ENCODE measurements at regions not wholly inside any gene's neighbourhood (a gene's known extent, or its start where the extent isn't known, plus 50 kb on each side); places are given as distances from the start of the nearest gene placed in this dataset.
"Not testable (repeated sequence)": the region's sequence is repeated elsewhere in the genome, so short reads cannot be mapped to it uniquely, and the experiment has no call there.

- no peak for DNase-seq (ENCODE audit: low read depth in 2 of 2)
These were observed 606.1 kb downstream of the KIF4B start for GRCh38 chr5:155619688-155620087.

GRCh38 chr5:155620821-155621410 lies 607.4 kb downstream of the KIF4B start:
- DNase-seq (ENCODE audit: low read depth in 2 of 2): no peak

- no peak for DNase-seq (ENCODE audit: low read depth in 2 of 2)
These were observed 611.2 kb downstream of the KIF4B start for GRCh38 chr5:155624597-155625241.

- DNase-seq (ENCODE audit: low read depth in 2 of 2): no peak
These were observed 611.8 kb downstream of the KIF4B start for GRCh38 chr5:155625315-155625714.

- no peak for DNase-seq (ENCODE audit: low read depth in 2 of 2)
These were observed 612.5 kb downstream of the KIF4B start for GRCh38 chr5:155625897-155626543.

- no peak for DNase-seq (ENCODE audit: low read depth in 2 of 2)
These were observed 613.0 kb downstream of the KIF4B start for GRCh38 chr5:155626592-155626991.

GRCh38 chr5:155628346-155628745 lies 614.8 kb downstream of the KIF4B start:
- DNase-seq (ENCODE audit: low read depth in 2 of 2): no peak

GRCh38 chr5:155629597-155629996 lies 616.0 kb downstream of the KIF4B start:
- no peak for DNase-seq (ENCODE audit: low read depth in 2 of 2)

- no peak for DNase-seq (ENCODE audit: low read depth in 2 of 2)
These were observed 617.6 kb downstream of the KIF4B start for GRCh38 chr5:155631116-155631515.

GRCh38 chr5:155633338-155633957 lies 619.9 kb downstream of the KIF4B start:
- no peak for DNase-seq (ENCODE audit: low read depth in 2 of 2)

- no peak for DNase-seq (ENCODE audit: low read depth in 2 of 2)
These were observed 636.1 kb downstream of the KIF4B start for GRCh38 chr5:155649666-155650065.

- no peak for DNase-seq (ENCODE audit: low read depth in 2 of 2)
These were observed 642.0 kb downstream of the KIF4B start for GRCh38 chr5:155655569-155655968.

- DNase-seq (ENCODE audit: low read depth in 2 of 2): no peak
These were observed 648.3 kb downstream of the KIF4B start for GRCh38 chr5:155661859-155662258.

- DNase-seq (ENCODE audit: low read depth in 2 of 2): no peak
These were observed 651.8 kb downstream of the KIF4B start for GRCh38 chr5:155665361-155665760.

- DNase-seq (ENCODE audit: low read depth in 2 of 2): not testable (repeated sequence)
These were observed 655.0 kb upstream of the SGCD start for GRCh38 chr5:155672001-155672400.

GRCh38 chr5:155676967-155677366 lies 650.0 kb upstream of the SGCD start:
- no peak for DNase-seq (ENCODE audit: low read depth in 2 of 2)

- DNase-seq (ENCODE audit: low read depth in 2 of 2): no peak
These were observed 648.6 kb upstream of the SGCD start for GRCh38 chr5:155678371-155678770.

- DNase-seq (ENCODE audit: low read depth in 2 of 2): no peak
These were observed 647.4 kb upstream of the SGCD start for GRCh38 chr5:155679530-155679929.

- DNase-seq (ENCODE audit: low read depth in 2 of 2): no peak
These were observed 642.5 kb upstream of the SGCD start for GRCh38 chr5:155684417-155684816.

- no peak for DNase-seq (ENCODE audit: low read depth in 2 of 2)
These were observed 640.8 kb upstream of the SGCD start for GRCh38 chr5:155686131-155686530.

GRCh38 chr5:155689406-155689805 lies 637.6 kb upstream of the SGCD start:
- DNase-seq (ENCODE audit: low read depth in 2 of 2): no peak

GRCh38 chr5:155696362-155696761 lies 630.6 kb upstream of the SGCD start:
- no peak for DNase-seq (ENCODE audit: low read depth in 2 of 2)

GRCh38 chr5:155697236-155697635 lies 629.7 kb upstream of the SGCD start:
- DNase-seq (ENCODE audit: low read depth in 2 of 2): no peak
